ENCODE measurements at regions not wholly inside any gene's neighbourhood (a gene's known extent, or its start where the extent isn't known, plus 50 kb on each side); places are given as distances from the start of the nearest gene placed in this dataset.
A peak's percentile ranks its signal among the peaks of the same experiment; 100 is the strongest.

GRCh38 chr12:25382311-25383106 lies 131.8 kb upstream of the KRAS start:
- Histone ChIP-seq H3K27ac (no peak overlapping the region), H3K9me3 (no peaks in the 10 kb centered on the region), H3K4me3 (no peak overlapping the region), H3K36me3 (no peaks in the 10 kb centered on the region), H3K27me3 (no peaks in the 10 kb centered on the region), H3K4me1 (peaks cover 0 to 25% (median 8%) of the 10 kb centered on the region in 9 donors)
- ATAC-seq (no peak), DNase-seq (no peak)
- intact Hi-C loops (cut with DNase I): loop anchor here in 2 of 10 donors (2.0 to 5.0 kb wide), 2 partner anchors 132 to 135 kb away; partner anchors contain the start of gene KRAS (in 1 of the 2)
- no peak for TF ChIP-seq CTCF (IDR thresholded peaks at IDR 0.05)
- WGBS, 2 donors: 85 to 86% methylated on average over 7 of the region's 7 CpGs

GRCh38 chr12:25377469-25378177 lies 126.9 kb upstream of the KRAS start:
- WGBS, 2 donors: 65 to 78% methylated on average over 5 of the region's 5 CpGs
- Histone ChIP-seq H3K27ac (peak overlapping the region in 1 of 10 donors; percentile 44), H3K4me3 (no peak overlapping the region), H3K27me3 (no peaks in the 10 kb centered on the region), H3K9me3 (no peaks in the 10 kb centered on the region), H3K4me1 (peaks cover 0 to 20% (median 0%) of the 10 kb centered on the region in 9 donors), H3K36me3 (no peaks in the 10 kb centered on the region)
- intact Hi-C loops (cut with DNase I): no loop called here
- ATAC-seq (peak in 1 of 8 donors; percentile 42), DNase-seq (no peak)
- no peak for TF ChIP-seq CTCF (IDR thresholded peaks at IDR 0.05)

GRCh38 chr12:25376985-25377384 lies 126.3 kb upstream of the KRAS start:
- DNase-seq (no peak), ATAC-seq (no peak)
- Histone ChIP-seq H3K27me3 (no peaks in the 10 kb centered on the region), H3K9me3 (no peaks in the 10 kb centered on the region), H3K27ac (no peak overlapping the region), H3K4me3 (no peak overlapping the region), H3K4me1 (peaks cover 0 to 20% (median 0%) of the 10 kb centered on the region in 9 donors), H3K36me3 (no peaks in the 10 kb centered on the region)
- TF ChIP-seq CTCF (IDR thresholded peaks at IDR 0.05): no peak
- 95 to 96% methylated on average over 4 of the region's 4 CpGs for WGBS, 2 donors
- intact Hi-C loops (cut with DNase I): no loop called here

GRCh38 chr12:25376407-25376806 lies 125.7 kb upstream of the KRAS start:
- no peaks in the 10 kb centered on the region for H3K27me3 ChIP-seq
- DNase-seq: no peak
- intact Hi-C loops (cut with DNase I): no loop called here
- no peaks in the 10 kb centered on the region for H3K9me3 ChIP-seq
- no peak overlapping the region for H3K4me3 ChIP-seq
- 0 to 81% methylated on average over 1 of the region's 1 CpG for WGBS, 2 donors
- no peak overlapping the region for H3K27ac ChIP-seq
- no peaks in the 10 kb centered on the region for H3K36me3 ChIP-seq
- TF ChIP-seq CTCF (IDR thresholded peaks at IDR 0.05): no peak
- ATAC-seq: no peak
- peaks cover 0 to 20% (median 0%) of the 10 kb centered on the region in 9 donors for H3K4me1 ChIP-seq
